Activated naive CD8-positive, alpha-beta T cell treated with anti-CD3 and anti-CD28 coated beads for 36 hours (primary cell): ENCODE measurements at regions not wholly inside any gene's neighbourhood (a gene's known extent, or its start where the extent isn't known, plus 50 kb on each side); places are given as distances from the start of the nearest gene placed in this dataset.
"Not testable (repeated sequence)": the region's sequence is repeated elsewhere in the genome, so short reads cannot be mapped to it uniquely, and the experiment has no call there.

Experiments used
- DNase-seq: peaks from one replicate; pipeline ENCODE4 v3.0.0; 2021
- H3K27ac Mint-ChIP-seq: one replicate; pipeline ENCODE4 v1.8.0; 2022; ENCODE audit warnings: mild to moderate bottlenecking, moderate library complexity, mixed read lengths
- H3K27me3 Mint-ChIP-seq: one replicate; pipeline ENCODE4 v1.8.0; 2022; ENCODE audit warnings: mild to moderate bottlenecking, mixed read lengths
- H3K36me3 Mint-ChIP-seq: one replicate; pipeline ENCODE4 v1.8.0; 2021; ENCODE audit warnings: mild to moderate bottlenecking, mixed read lengths
- H3K4me1 Mint-ChIP-seq: one replicate; pipeline ENCODE4 v1.8.0; 2021; ENCODE audit warnings: mixed read lengths
- H3K4me3 Mint-ChIP-seq: one replicate; pipeline ENCODE4 v1.8.0; 2022; ENCODE audit warnings: mild to moderate bottlenecking, moderate library complexity, mixed read lengths
- H3K9me3 Mint-ChIP-seq: one replicate; pipeline ENCODE4 v1.8.0; 2022; ENCODE audit warnings: mixed read lengths

GRCh38 chr1:238604357-238604756, 713.6 kb upstream of the ZP4 start:
- H3K4me1 Mint-ChIP-seq = no peaks in the 10 kb centered on the region
- H3K27ac Mint-ChIP-seq = no peak overlapping the region
- H3K36me3 Mint-ChIP-seq = no peaks in the 10 kb centered on the region
- no peaks in the 10 kb centered on the region for H3K27me3 Mint-ChIP-seq
- H3K9me3 Mint-ChIP-seq = no peaks in the 10 kb centered on the region
- no peak for DNase-seq
- H3K4me3 Mint-ChIP-seq = no peak overlapping the region

- not testable (repeated sequence) for H3K9me3 Mint-ChIP-seq, H3K4me3 Mint-ChIP-seq, H3K27ac Mint-ChIP-seq, H3K27me3 Mint-ChIP-seq, DNase-seq, H3K36me3 Mint-ChIP-seq, H3K4me1 Mint-ChIP-seq
These were observed 710.9 kb upstream of the ZP4 start for GRCh38 chr1:238601604-238602003.

GRCh38 chr1:238596703-238597102, 706.0 kb upstream of the ZP4 start:
- Mint-ChIP-seq H3K4me1 (no peaks in the 10 kb centered on the region), H3K4me3 (no peak overlapping the region), H3K27ac (no peak overlapping the region), H3K9me3 (no peaks in the 10 kb centered on the region), H3K27me3 (no peaks in the 10 kb centered on the region), H3K36me3 (no peaks in the 10 kb centered on the region)
- DNase-seq = no peak

- no peaks in the 10 kb centered on the region for H3K4me1 Mint-ChIP-seq
- no peak overlapping the region for H3K4me3 Mint-ChIP-seq
- H3K9me3 Mint-ChIP-seq = no peaks in the 10 kb centered on the region
- no peaks in the 10 kb centered on the region for H3K27me3 Mint-ChIP-seq
- no peak for DNase-seq
- H3K27ac Mint-ChIP-seq = no peak overlapping the region
- no peaks in the 10 kb centered on the region for H3K36me3 Mint-ChIP-seq
These were observed 701.9 kb upstream of the ZP4 start for GRCh38 chr1:238592621-238593020.

GRCh38 chr1:238589843-238590435, 699.2 kb upstream of the ZP4 start:
- Mint-ChIP-seq H3K9me3 (no peaks in the 10 kb centered on the region), H3K27ac (no peak overlapping the region), H3K4me3 (no peak overlapping the region), H3K4me1 (no peaks in the 10 kb centered on the region), H3K36me3 (no peaks in the 10 kb centered on the region), H3K27me3 (no peaks in the 10 kb centered on the region)
- DNase-seq = no peak

- H3K36me3 Mint-ChIP-seq = no peaks in the 10 kb centered on the region
- no peaks in the 10 kb centered on the region for H3K27me3 Mint-ChIP-seq
- H3K27ac Mint-ChIP-seq = no peak overlapping the region
- peaks cover 4% of the 10 kb centered on the region for H3K9me3 Mint-ChIP-seq
- H3K4me1 Mint-ChIP-seq = no peaks in the 10 kb centered on the region
- DNase-seq = no peak
- H3K4me3 Mint-ChIP-seq = no peak overlapping the region
These were observed 692.1 kb upstream of the ZP4 start for GRCh38 chr1:238582816-238583215.

GRCh38 chr1:238581332-238581731, 690.6 kb upstream of the ZP4 start:
- no peak overlapping the region for H3K27ac Mint-ChIP-seq
- H3K27me3 Mint-ChIP-seq = no peaks in the 10 kb centered on the region
- no peak overlapping the region for H3K4me3 Mint-ChIP-seq
- H3K4me1 Mint-ChIP-seq = no peaks in the 10 kb centered on the region
- peaks cover 4% of the 10 kb centered on the region for H3K9me3 Mint-ChIP-seq
- no peak for DNase-seq
- no peaks in the 10 kb centered on the region for H3K36me3 Mint-ChIP-seq

- peaks cover 4% of the 10 kb centered on the region for H3K9me3 Mint-ChIP-seq
- no peak overlapping the region for H3K27ac Mint-ChIP-seq
- H3K4me1 Mint-ChIP-seq = no peaks in the 10 kb centered on the region
- DNase-seq = no peak
- no peaks in the 10 kb centered on the region for H3K36me3 Mint-ChIP-seq
- H3K4me3 Mint-ChIP-seq = no peak overlapping the region
- no peaks in the 10 kb centered on the region for H3K27me3 Mint-ChIP-seq
These were observed 678.0 kb upstream of the ZP4 start for GRCh38 chr1:238568735-238569134.

- no peak overlapping the region for H3K4me3 Mint-ChIP-seq
- H3K27ac Mint-ChIP-seq = no peak overlapping the region
- peaks cover 9% of the 10 kb centered on the region for H3K9me3 Mint-ChIP-seq
- no peaks in the 10 kb centered on the region for H3K27me3 Mint-ChIP-seq
- H3K36me3 Mint-ChIP-seq = no peaks in the 10 kb centered on the region
- DNase-seq = no peak
- no peaks in the 10 kb centered on the region for H3K4me1 Mint-ChIP-seq
These were observed 671.6 kb upstream of the ZP4 start for GRCh38 chr1:238562341-238562740.

- no peaks in the 10 kb centered on the region for H3K36me3 Mint-ChIP-seq
- H3K4me3 Mint-ChIP-seq = no peak overlapping the region
- H3K9me3 Mint-ChIP-seq = peaks cover 7% of the 10 kb centered on the region
- H3K27me3 Mint-ChIP-seq = no peaks in the 10 kb centered on the region
- no peak overlapping the region for H3K27ac Mint-ChIP-seq
- DNase-seq = no peak
- no peaks in the 10 kb centered on the region for H3K4me1 Mint-ChIP-seq
These were observed 668.0 kb upstream of the ZP4 start for GRCh38 chr1:238558746-238559145.

- H3K27me3 Mint-ChIP-seq = no peaks in the 10 kb centered on the region
- no peak overlapping the region for H3K27ac Mint-ChIP-seq
- H3K4me1 Mint-ChIP-seq = no peaks in the 10 kb centered on the region
- no peak for DNase-seq
- H3K4me3 Mint-ChIP-seq = no peak overlapping the region
- peaks cover 7% of the 10 kb centered on the region for H3K9me3 Mint-ChIP-seq
- H3K36me3 Mint-ChIP-seq = no peaks in the 10 kb centered on the region
These were observed 667.4 kb upstream of the ZP4 start for GRCh38 chr1:238558156-238558555.

GRCh38 chr1:238552271-238552670, 661.5 kb upstream of the ZP4 start:
- H3K27ac Mint-ChIP-seq = no peak overlapping the region
- H3K4me1 Mint-ChIP-seq = no peaks in the 10 kb centered on the region
- DNase-seq = no peak
- H3K9me3 Mint-ChIP-seq = no peaks in the 10 kb centered on the region
- no peak overlapping the region for H3K4me3 Mint-ChIP-seq
- no peaks in the 10 kb centered on the region for H3K36me3 Mint-ChIP-seq
- H3K27me3 Mint-ChIP-seq = no peaks in the 10 kb centered on the region

GRCh38 chr1:238549137-238549536, 658.4 kb upstream of the ZP4 start:
- DNase-seq = no peak
- no peaks in the 10 kb centered on the region for H3K4me1 Mint-ChIP-seq
- H3K9me3 Mint-ChIP-seq = no peaks in the 10 kb centered on the region
- no peak overlapping the region for H3K4me3 Mint-ChIP-seq
- H3K27me3 Mint-ChIP-seq = no peaks in the 10 kb centered on the region
- no peaks in the 10 kb centered on the region for H3K36me3 Mint-ChIP-seq
- no peak overlapping the region for H3K27ac Mint-ChIP-seq

GRCh38 chr1:238546118-238546517, 655.4 kb upstream of the ZP4 start:
- no peaks in the 10 kb centered on the region for H3K27me3 Mint-ChIP-seq

GRCh38 chr1:238537641-238538040, 646.9 kb upstream of the ZP4 start:
- no peak for DNase-seq
- Mint-ChIP-seq H3K27ac (no peak overlapping the region), H3K9me3 (peaks cover 7% of the 10 kb centered on the region), H3K4me1 (no peaks in the 10 kb centered on the region), H3K36me3 (no peaks in the 10 kb centered on the region), H3K27me3 (no peaks in the 10 kb centered on the region), H3K4me3 (no peak overlapping the region)

More at GRCh38 chr1:238546118-238546517, 655.4 kb upstream of the ZP4 start:
- Mint-ChIP-seq H3K36me3 (no peaks in the 10 kb centered on the region), H3K4me3 (no peak overlapping the region), H3K27ac (no peak overlapping the region), H3K9me3 (peaks cover 4% of the 10 kb centered on the region), H3K4me1 (no peaks in the 10 kb centered on the region)
- DNase-seq = no peak

GRCh38 chr1:238530209-238530851, 639.6 kb upstream of the ZP4 start:
- H3K4me3 Mint-ChIP-seq = no peak overlapping the region
- no peak for DNase-seq
- no peak overlapping the region for H3K27ac Mint-ChIP-seq
- H3K27me3 Mint-ChIP-seq = no peaks in the 10 kb centered on the region
- peaks cover 4% of the 10 kb centered on the region for H3K9me3 Mint-ChIP-seq
- no peaks in the 10 kb centered on the region for H3K4me1 Mint-ChIP-seq
- H3K36me3 Mint-ChIP-seq = no peaks in the 10 kb centered on the region
